MM.1S (cell line): ENCODE measurements at regions not wholly inside any gene's neighbourhood (a gene's known extent, or its start where the extent isn't known, plus 50 kb on each side); places are given as distances from the start of the nearest gene placed in this dataset.

Experiments used
- EZH2 ChIP-seq: fragments of 300-600 bp; sonication (generic); optimal IDR thresholded peaks from 2 replicates; pipeline ENCODE3; 2017; ENCODE audit warnings: low read depth, mild to moderate bottlenecking, antibody characterized with exemption, low read length, mixed read lengths
- TF ChIP-seq, protein P1 (sequence below): fragments of 300-600 bp; sonication (generic); IDR thresholded peaks from 2 replicates; pipeline ENCODE4 v1.5.1; 2016; ENCODE audit warnings: antibody characterized with exemption, low read length, mixed read lengths

DNA sequence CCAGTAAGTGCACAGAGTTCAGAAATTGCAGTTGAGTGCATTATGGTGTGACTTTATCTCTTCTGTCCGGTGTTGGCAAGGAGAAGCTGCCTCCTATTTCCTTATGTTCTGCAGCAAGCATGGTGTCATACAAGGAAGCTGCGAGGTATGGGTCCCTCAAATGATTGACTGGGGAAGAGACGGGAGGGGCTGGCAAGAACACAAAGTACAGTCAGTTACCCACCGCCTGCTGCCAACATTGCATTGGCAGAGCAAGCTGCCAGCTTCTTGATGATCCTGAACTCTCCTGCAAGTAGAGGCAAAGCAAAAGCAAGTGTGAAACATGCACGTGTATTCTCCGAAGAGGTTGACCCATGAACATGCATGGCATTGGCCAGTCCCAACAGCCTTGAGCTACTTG lies 1013.6 kb downstream of the UQCRFS1 start:
- TF ChIP-seq, protein P1, sequence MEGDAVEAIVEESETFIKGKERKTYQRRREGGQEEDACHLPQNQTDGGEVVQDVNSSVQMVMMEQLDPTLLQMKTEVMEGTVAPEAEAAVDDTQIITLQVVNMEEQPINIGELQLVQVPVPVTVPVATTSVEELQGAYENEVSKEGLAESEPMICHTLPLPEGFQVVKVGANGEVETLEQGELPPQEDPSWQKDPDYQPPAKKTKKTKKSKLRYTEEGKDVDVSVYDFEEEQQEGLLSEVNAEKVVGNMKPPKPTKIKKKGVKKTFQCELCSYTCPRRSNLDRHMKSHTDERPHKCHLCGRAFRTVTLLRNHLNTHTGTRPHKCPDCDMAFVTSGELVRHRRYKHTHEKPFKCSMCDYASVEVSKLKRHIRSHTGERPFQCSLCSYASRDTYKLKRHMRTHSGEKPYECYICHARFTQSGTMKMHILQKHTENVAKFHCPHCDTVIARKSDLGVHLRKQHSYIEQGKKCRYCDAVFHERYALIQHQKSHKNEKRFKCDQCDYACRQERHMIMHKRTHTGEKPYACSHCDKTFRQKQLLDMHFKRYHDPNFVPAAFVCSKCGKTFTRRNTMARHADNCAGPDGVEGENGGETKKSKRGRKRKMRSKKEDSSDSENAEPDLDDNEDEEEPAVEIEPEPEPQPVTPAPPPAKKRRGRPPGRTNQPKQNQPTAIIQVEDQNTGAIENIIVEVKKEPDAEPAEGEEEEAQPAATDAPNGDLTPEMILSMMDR = no peak
- TF ChIP-seq EZH2 = no peak
